Endodermal cell (in vitro differentiated cells): ENCODE measurements at regions not wholly inside any gene's neighbourhood (a gene's known extent, or its start where the extent isn't known, plus 50 kb on each side); places are given as distances from the start of the nearest gene placed in this dataset.

Experiments
- DNase-seq: peaks from one replicate; pipeline ENCODE4 v3.0.0-alpha.2; 2017
- H3K27ac ChIP-seq: 2 replicates; pipeline ENCODE4 v1.5.1; 2013; ENCODE audit warnings: mild to moderate bottlenecking, low read depth, low read length, moderate library complexity
- H3K27me3 ChIP-seq: 2 replicates; pipeline ENCODE4 v1.6.1; 2013; ENCODE audit warnings: mild to moderate bottlenecking, low read length, moderate library complexity; ENCODE audit not compliant: insufficient read depth, control insufficient read depth, poor library complexity, severe bottlenecking
- H3K36me3 ChIP-seq: 2 replicates; pipeline ENCODE4 v1.7.0; 2013; ENCODE audit warnings: mild to moderate bottlenecking, low read length, moderate library complexity; ENCODE audit not compliant: control insufficient read depth, insufficient read depth
- H3K4me1 ChIP-seq: one replicate; pipeline ENCODE4 v1.7.0; 2013; ENCODE audit warnings: low read length; ENCODE audit not compliant: control insufficient read depth, insufficient read depth
- H3K4me3 ChIP-seq: 2 replicates; pipeline ENCODE4 v1.5.1; 2013; ENCODE audit warnings: mild to moderate bottlenecking, low read length, moderate library complexity
- H3K9ac ChIP-seq: 2 replicates; pipeline ENCODE4 v1.6.1; 2013; ENCODE audit warnings: mild to moderate bottlenecking, low read length, moderate library complexity; ENCODE audit not compliant: poor library complexity, severe bottlenecking; ENCODE audit errors: extremely low read depth
- H3K9me3 ChIP-seq: 2 replicates; pipeline ENCODE4 v1.6.1; 2013; ENCODE audit warnings: mild to moderate bottlenecking, low read length, moderate library complexity; ENCODE audit not compliant: control insufficient read depth
- H3K27ac Mint-ChIP-seq: 2 replicates; pipeline ENCODE4 v1.8.0; 2020; ENCODE audit warnings: mixed read lengths
- H3K27me3 Mint-ChIP-seq: 2 replicates; pipeline ENCODE4 v1.8.0; 2021; ENCODE audit warnings: mild to moderate bottlenecking, mixed read lengths; ENCODE audit not compliant: insufficient read depth
- H3K36me3 Mint-ChIP-seq: 2 replicates; pipeline ENCODE4 v1.8.0; 2020; ENCODE audit warnings: low read depth, mixed read lengths
- H3K4me1 Mint-ChIP-seq: 2 replicates; pipeline ENCODE4 v1.8.0; 2020; ENCODE audit warnings: mixed read lengths
- H3K4me3 Mint-ChIP-seq: 2 replicates; pipeline ENCODE4 v1.8.0; 2020; ENCODE audit warnings: mild to moderate bottlenecking, moderate library complexity, mixed read lengths
- H3K9me3 Mint-ChIP-seq: 2 replicates; pipeline ENCODE4 v1.8.0; 2020; ENCODE audit warnings: mild to moderate bottlenecking, mixed read lengths
- CTCF ChIP-seq: fragments of 200-600 bp; sonication (generic); conservative IDR thresholded peaks from 2 replicates; pipeline ENCODE4 v1.5.0; 2021; ENCODE audit warnings: antibody characterized with exemption, mild to moderate bottlenecking
- WGBS, 2 experiments: methylation state at CpG; one replicate each; pipeline versions ENCODE4 v1.1.5 to v1.1.7; 2013; ENCODE audit warnings: missing lambda C conversion rate in 2 of 2, mixed read lengths in 1 of 2; ENCODE audit not compliant: insufficient coverage in 1 of 2, insufficient read length in 1 of 2; 5-methylcytosine and 5-hydroxymethylcytosine counted together

DNA sequence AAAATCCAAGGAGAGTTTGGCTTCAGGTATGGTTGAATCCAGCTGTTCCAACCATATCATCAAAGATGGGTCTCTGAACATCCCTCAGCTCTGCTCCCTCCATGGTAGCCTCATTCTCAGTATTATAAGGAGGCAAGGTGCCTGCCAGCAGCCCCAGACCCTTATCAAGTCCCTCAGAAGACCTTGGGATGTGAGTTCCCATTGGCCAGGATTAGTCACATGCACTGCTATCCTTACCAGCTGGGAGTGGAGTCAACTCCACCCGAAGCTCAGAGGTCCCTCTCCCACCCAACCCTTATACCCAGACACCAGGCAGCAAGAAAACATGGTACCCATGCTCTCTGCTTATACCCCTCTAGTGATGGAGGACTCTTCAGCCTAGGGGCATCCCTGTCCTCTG is 153.7 kb upstream of the ZBTB40 start:
- H3K4me3 ChIP-seq: no peak overlapping the region
- no peak overlapping the region for H3K27ac ChIP-seq
- no peak overlapping the region for H3K9ac ChIP-seq
- 91 to 100% methylated on average over 1 of the region's 1 CpG for WGBS, 2 experiments
- peaks cover 9% of the 10 kb centered on the region for H3K27me3 Mint-ChIP-seq
- no peaks in the 10 kb centered on the region for H3K36me3 ChIP-seq
- H3K27ac Mint-ChIP-seq: no peak overlapping the region
- H3K27me3 ChIP-seq: no peaks in the 10 kb centered on the region
- no peaks in the 10 kb centered on the region for H3K4me1 ChIP-seq
- H3K4me1 Mint-ChIP-seq: no peaks in the 10 kb centered on the region
- no peak for DNase-seq
- no peaks in the 10 kb centered on the region for H3K9me3 ChIP-seq
- H3K36me3 Mint-ChIP-seq: no peaks in the 10 kb centered on the region
- TF ChIP-seq CTCF: no peak
- H3K9me3 Mint-ChIP-seq: peaks cover 22% of the 10 kb centered on the region
- no peak overlapping the region for H3K4me3 Mint-ChIP-seq

DNA sequence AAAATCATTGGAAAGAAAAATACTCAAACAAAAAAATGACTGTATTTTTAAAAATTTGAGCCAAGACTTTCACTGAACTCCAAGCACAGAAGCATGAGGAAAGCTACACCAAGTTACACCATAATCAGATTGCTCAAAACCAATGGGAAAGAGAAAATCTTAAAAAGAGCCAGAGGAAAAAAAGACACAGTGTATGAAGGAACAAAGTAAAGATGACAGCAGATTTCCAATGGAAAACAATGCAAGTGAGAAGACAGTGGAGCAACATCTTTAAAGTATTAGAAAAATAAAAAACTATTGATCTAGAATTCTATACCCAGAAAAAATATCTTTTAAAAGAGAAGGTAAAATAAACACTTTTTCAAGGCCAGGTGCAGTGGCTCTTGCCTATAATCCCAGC is 147.8 kb upstream of the ZBTB40 start:
- no peak for TF ChIP-seq CTCF
- Mint-ChIP-seq H3K9me3 (peaks cover 30% of the 10 kb centered on the region), H3K4me3 (no peak overlapping the region), H3K36me3 (no peaks in the 10 kb centered on the region), H3K27ac (no peak overlapping the region), H3K27me3 (peaks cover 25% of the 10 kb centered on the region), H3K4me1 (no peaks in the 10 kb centered on the region)
- Histone ChIP-seq H3K36me3 (no peaks in the 10 kb centered on the region), H3K9me3 (peaks cover 9% of the 10 kb centered on the region), H3K4me3 (no peak overlapping the region), H3K27me3 (peaks cover 9% of the 10 kb centered on the region), H3K9ac (no peak overlapping the region), H3K4me1 (no peaks in the 10 kb centered on the region), H3K27ac (no peak overlapping the region)
- DNase-seq: no peak

DNA sequence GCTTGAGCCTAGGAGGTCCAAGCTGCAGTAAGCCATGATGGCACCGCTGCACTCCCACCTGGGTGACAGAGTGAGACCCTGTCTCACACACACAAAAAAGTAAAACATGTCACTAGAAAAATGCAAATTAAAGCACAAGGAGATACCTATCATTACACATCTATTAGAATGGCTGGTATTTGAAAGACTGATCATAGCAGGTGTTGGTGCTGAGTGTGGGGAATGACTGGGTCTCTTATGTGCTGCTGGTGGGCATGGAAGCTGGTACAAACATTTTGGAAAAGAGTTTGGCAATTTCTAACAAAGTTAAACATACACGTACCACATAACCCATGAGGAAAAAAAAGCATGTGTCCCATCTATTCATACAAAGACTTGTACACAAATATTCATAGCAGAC is 142.1 kb upstream of the ZBTB40 start:
- no peaks in the 10 kb centered on the region for H3K36me3 ChIP-seq
- Mint-ChIP-seq H3K27me3 (peaks cover 18% of the 10 kb centered on the region), H3K9me3 (peaks cover 4% of the 10 kb centered on the region), H3K36me3 (no peaks in the 10 kb centered on the region), H3K4me1 (no peaks in the 10 kb centered on the region), H3K4me3 (no peak overlapping the region), H3K27ac (no peak overlapping the region)
- DNase-seq: no peak
- H3K27me3 ChIP-seq: peaks cover 9% of the 10 kb centered on the region
- WGBS, 2 experiments: 80 to 92% methylated on average over 1 to 2 of the region's 2 CpGs
- TF ChIP-seq CTCF: no peak
- no peak overlapping the region for H3K27ac ChIP-seq
- H3K9me3 ChIP-seq: peaks cover 4% of the 10 kb centered on the region
- no peak overlapping the region for H3K9ac ChIP-seq
- H3K4me1 ChIP-seq: no peaks in the 10 kb centered on the region
- H3K4me3 ChIP-seq: no peak overlapping the region
